A673 (cell line): ENCODE measurements at regions not wholly inside any gene's neighbourhood (a gene's known extent, or its start where the extent isn't known, plus 50 kb on each side); places are given as distances from the start of the nearest gene placed in this dataset.

Experiments used
- EZH2 ChIP-seq: fragments of 200-600 bp; sonication (generic); IDR thresholded peaks from 2 replicates; pipeline ENCODE4 v1.6.1; 2017; ENCODE audit warnings: borderline replicate concordance, low read depth, mild to moderate bottlenecking, mixed read lengths, antibody characterized with exemption, low read length; ENCODE audit not compliant: poor library complexity, severe bottlenecking
- TF ChIP-seq, protein P1 (sequence below): fragments of 300-800, 200-600 bp; sonication (generic); conservative IDR thresholded peaks from 2 replicates; pipeline ENCODE4 v1.5.1; 2017; ENCODE audit warnings: low read depth, mild to moderate bottlenecking, antibody characterized with exemption, low read length, moderate library complexity, mixed read lengths

DNA sequence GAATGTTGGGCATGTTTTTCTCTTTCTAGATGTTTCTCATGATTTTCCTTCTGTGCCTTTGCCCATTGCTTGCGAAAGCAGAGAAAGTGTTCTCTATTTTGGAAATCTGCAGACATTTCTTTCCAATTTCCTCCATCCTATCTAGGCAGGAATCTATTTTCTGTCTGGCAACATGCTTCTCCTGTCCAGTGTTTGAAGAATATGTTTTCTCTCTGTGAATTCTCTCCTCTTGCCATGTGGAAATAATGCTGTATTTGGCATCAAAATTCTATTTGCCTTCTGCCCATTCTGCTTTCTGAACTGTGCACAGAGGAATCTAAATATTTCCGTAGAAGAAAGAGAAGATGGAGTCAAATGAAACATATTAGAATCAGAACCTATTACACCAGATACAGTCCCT lies 833.3 kb downstream of the CDH9 start:
- TF ChIP-seq, protein P1, sequence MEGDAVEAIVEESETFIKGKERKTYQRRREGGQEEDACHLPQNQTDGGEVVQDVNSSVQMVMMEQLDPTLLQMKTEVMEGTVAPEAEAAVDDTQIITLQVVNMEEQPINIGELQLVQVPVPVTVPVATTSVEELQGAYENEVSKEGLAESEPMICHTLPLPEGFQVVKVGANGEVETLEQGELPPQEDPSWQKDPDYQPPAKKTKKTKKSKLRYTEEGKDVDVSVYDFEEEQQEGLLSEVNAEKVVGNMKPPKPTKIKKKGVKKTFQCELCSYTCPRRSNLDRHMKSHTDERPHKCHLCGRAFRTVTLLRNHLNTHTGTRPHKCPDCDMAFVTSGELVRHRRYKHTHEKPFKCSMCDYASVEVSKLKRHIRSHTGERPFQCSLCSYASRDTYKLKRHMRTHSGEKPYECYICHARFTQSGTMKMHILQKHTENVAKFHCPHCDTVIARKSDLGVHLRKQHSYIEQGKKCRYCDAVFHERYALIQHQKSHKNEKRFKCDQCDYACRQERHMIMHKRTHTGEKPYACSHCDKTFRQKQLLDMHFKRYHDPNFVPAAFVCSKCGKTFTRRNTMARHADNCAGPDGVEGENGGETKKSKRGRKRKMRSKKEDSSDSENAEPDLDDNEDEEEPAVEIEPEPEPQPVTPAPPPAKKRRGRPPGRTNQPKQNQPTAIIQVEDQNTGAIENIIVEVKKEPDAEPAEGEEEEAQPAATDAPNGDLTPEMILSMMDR = no peak
- TF ChIP-seq EZH2 = no peak
